ENCODE measurements at regions not wholly inside any gene's neighbourhood (a gene's known extent, or its start where the extent isn't known, plus 50 kb on each side); places are given as distances from the start of the nearest gene placed in this dataset.

DNA sequence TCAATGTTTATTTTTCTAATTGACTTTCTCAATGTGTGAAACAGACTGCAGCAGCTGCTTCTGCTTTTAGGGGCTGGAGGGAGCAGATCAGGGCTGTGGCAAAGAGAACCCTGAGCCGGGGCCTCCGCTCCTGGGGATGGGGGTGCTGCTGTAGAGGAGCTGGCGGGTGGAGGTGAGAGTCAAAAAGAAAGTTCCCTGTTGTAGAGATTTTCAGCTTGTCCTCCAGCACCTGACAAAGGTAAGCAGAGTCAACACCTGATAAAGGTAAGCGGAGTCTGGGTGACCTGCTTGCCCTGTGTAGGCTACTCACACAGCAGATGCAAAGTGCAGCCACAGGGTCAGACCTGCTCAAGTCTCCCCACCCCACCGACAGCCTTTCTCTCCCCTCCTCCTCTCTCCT lies 252.4 kb upstream of the IRX1 start:
- no peak overlapping the region for H3K4me2 ChIP-seq (ENCODE audit: insufficient read depth, low read length)
- H3K36me3 ChIP-seq (ENCODE audit: control insufficient read depth, insufficient read depth, low read length): no peaks in the 10 kb centered on the region
- CTCF ChIA-PET (ENCODE audit: low intra/inter-chr PET ratio): no interaction called here
- no peak overlapping the region for H3K4me3 ChIP-seq
- FAIRE-seq: no peak
- H2AFZ ChIP-seq (ENCODE audit: low read depth, low read length): no peak overlapping the region
- H3K9me1 ChIP-seq (ENCODE audit: control insufficient read depth, insufficient read depth, low read length): no peaks in the 10 kb centered on the region
- intact Hi-C loops (cut with micrococcal nuclease): no loop called here
- H3K27ac ChIP-seq (ENCODE audit: extremely low read depth, low read depth, low read length): no peak overlapping the region
- H3K27me3 ChIP-seq (ENCODE audit: control insufficient read depth in 2 of 2, insufficient read depth in 2 of 2, low read length in 2 of 2): peaks cover 3 to 37% of the 10 kb centered on the region in 2 experiments; a peak in 3 of 5 replicates
- no peaks in the 10 kb centered on the region for H3K79me2 ChIP-seq (ENCODE audit: control insufficient read depth, insufficient read depth, low read length)
- WGBS (ENCODE audit: insufficient coverage, low coverage, missing lambda C conversion rate): 0% methylated on average over 4 of the region's 5 CpGs
- no peak for DNase-seq (ENCODE audit: extremely low read depth in 1 of 4, low spot score in 3 of 4)
- H3K9me3 ChIP-seq (replicated peaks; ENCODE audit: control insufficient read depth, insufficient read depth, low read depth, low read length): no peaks in the 10 kb centered on the region
- BruUV-seq (replicated peaks): no TSS peak
- H3K4me1 ChIP-seq (replicated peaks in 1 of 2; ENCODE audit: control insufficient read depth in 2 of 2, insufficient read depth in 2 of 2, low read length in 2 of 2): no peaks in the 10 kb centered on the region
- H3K9ac ChIP-seq (ENCODE audit: insufficient read depth in 1 of 2, low read depth in 2 of 2, low read length in 2 of 2): no peak overlapping the region
- no peak for ATAC-seq
- in situ Hi-C loops (cut with MboI): no loop called here
- H4K20me1 ChIP-seq (replicated peaks; ENCODE audit: control insufficient read depth, insufficient read depth, low read length): no peaks in the 10 kb centered on the region
- POLR2A ChIA-PET: no interaction called here
- TF ChIP-seq, protein P1, sequence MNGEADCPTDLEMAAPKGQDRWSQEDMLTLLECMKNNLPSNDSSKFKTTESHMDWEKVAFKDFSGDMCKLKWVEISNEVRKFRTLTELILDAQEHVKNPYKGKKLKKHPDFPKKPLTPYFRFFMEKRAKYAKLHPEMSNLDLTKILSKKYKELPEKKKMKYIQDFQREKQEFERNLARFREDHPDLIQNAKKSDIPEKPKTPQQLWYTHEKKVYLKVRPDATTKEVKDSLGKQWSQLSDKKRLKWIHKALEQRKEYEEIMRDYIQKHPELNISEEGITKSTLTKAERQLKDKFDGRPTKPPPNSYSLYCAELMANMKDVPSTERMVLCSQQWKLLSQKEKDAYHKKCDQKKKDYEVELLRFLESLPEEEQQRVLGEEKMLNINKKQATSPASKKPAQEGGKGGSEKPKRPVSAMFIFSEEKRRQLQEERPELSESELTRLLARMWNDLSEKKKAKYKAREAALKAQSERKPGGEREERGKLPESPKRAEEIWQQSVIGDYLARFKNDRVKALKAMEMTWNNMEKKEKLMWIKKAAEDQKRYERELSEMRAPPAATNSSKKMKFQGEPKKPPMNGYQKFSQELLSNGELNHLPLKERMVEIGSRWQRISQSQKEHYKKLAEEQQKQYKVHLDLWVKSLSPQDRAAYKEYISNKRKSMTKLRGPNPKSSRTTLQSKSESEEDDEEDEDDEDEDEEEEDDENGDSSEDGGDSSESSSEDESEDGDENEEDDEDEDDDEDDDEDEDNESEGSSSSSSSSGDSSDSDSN (IDR thresholded peaks at IDR 0.05; ENCODE audit: borderline replicate concordance in 1 of 2, low read depth in 2 of 2, low read length in 2 of 2): no peak
- TF ChIP-seq ZBTB9 (CRISPR knock-in tag; IDR thresholded peaks at IDR 0.05) (no peak), NR2C1 (IDR thresholded peaks at IDR 0.05) (no peak), NR2C1 (tag; IDR thresholded peaks at IDR 0.05) (no peak), ZNF140 (CRISPR knock-in tag; IDR thresholded peaks at IDR 0.05) (no peak), MCM7 (IDR thresholded peaks at IDR 0.05) (no peak), PRDM10 (IDR thresholded peaks at IDR 0.05; ENCODE audit: partially characterized antibody) (no peak), NFE2 (IDR thresholded peaks at IDR 0.05; ENCODE audit: low read depth) (no peak), ZBED1 (IDR thresholded peaks at IDR 0.05) (no peak), NEUROD1 (IDR thresholded peaks at IDR 0.05; ENCODE audit: borderline replicate concordance, low read depth, low read length, partially characterized antibody) (no peak), KLF1 (tag; IDR thresholded peaks at IDR 0.05) (no peak), MLLT1 (IDR thresholded peaks at IDR 0.05) (no peak)
- TF ChIP-seq, protein P2, sequence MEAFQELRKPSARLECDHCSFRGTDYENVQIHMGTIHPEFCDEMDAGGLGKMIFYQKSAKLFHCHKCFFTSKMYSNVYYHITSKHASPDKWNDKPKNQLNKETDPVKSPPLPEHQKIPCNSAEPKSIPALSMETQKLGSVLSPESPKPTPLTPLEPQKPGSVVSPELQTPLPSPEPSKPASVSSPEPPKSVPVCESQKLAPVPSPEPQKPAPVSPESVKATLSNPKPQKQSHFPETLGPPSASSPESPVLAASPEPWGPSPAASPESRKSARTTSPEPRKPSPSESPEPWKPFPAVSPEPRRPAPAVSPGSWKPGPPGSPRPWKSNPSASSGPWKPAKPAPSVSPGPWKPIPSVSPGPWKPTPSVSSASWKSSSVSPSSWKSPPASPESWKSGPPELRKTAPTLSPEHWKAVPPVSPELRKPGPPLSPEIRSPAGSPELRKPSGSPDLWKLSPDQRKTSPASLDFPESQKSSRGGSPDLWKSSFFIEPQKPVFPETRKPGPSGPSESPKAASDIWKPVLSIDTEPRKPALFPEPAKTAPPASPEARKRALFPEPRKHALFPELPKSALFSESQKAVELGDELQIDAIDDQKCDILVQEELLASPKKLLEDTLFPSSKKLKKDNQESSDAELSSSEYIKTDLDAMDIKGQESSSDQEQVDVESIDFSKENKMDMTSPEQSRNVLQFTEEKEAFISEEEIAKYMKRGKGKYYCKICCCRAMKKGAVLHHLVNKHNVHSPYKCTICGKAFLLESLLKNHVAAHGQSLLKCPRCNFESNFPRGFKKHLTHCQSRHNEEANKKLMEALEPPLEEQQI (IDR thresholded peaks at IDR 0.05): no peak
